ENCODE measurements at regions not wholly inside any gene's neighbourhood (a gene's known extent, or its start where the extent isn't known, plus 50 kb on each side); places are given as distances from the start of the nearest gene placed in this dataset.

DNA sequence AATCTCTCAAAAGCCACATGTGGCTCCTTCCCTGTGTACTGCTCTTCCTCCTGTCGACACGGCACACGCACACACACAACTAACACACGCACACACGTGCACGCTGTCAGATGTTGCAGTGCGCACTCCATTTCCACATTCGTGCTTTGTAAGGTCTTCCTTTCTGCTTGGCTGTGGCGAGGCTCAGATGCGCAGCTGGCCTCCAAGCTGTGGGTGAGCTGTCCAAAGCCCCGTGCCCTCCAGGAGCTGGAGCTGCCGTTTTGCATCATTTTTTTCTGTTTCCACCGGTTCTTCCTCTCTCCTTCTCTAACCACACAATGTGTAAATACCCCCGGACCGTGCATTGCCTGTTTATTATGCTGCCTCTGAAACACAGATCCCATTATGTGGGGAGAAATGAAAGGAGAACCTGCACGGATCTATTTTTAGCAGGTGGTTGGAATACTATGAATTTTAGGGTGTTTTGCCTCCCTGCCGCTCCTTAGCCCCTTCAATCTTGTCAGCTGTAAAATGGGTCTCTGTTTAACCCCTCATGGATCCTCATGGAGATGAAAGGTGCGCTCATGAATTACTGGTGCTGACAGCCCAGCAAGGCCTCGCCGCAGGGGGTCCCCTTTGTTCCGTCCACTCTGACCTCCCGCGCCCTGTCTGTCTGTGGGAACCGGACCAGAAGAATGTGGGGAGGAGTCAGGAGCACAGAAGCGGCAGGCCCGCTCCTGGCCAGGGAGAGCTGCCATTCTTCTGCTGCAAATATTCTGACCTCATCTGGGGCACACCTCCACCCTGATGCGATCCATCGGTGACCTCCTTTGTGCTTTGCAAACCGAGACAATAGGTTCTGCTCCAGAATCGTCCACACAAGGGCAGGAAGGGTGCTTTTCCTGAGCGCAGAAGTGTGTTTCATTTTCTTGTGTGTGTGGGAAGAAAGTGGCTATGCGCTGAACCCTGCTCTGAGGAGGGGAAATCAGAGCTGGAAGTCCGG lies 137.7 kb downstream of the SOX1 start:
- no peak overlapping the region for H3K4me3 ChIP-seq
- H3K27ac ChIP-seq (ENCODE audit: low read depth in 1 of 2, low read length in 1 of 2), result no peak overlapping the region
- no peak overlapping the region for H3K9ac ChIP-seq (ENCODE audit: insufficient read depth in 1 of 2, low read length in 2 of 2)
- DNase-seq (peak in 1 of 3 donors; percentile 11), ATAC-seq (ENCODE audit: insufficient read depth, low FRiP score) (no peak)
- no peak for TF ChIP-seq CTCF (IDR thresholded peaks at IDR 0.05; ENCODE audit: control extremely low read depth, extremely low read depth)
- H3K4me1 ChIP-seq (ENCODE audit: control insufficient read depth in 5 of 5, insufficient read depth in 5 of 5, low read length in 5 of 5), result peaks cover 0 to 3% (median 0%) of the 10 kb centered on the region in 5 donors
- no peaks in the 10 kb centered on the region for H3K36me3 ChIP-seq (ENCODE audit: control insufficient read depth in 4 of 4, insufficient read depth in 4 of 4, low read length in 4 of 4)
- peaks cover 0 to 4% (median 0%) of the 10 kb centered on the region in 4 donors for H3K9me3 ChIP-seq (ENCODE audit: control insufficient read depth in 4 of 4, insufficient read depth in 3 of 4, low read length in 3 of 4)
- peaks cover 5 to 64% (median 46%) of the 10 kb centered on the region in 3 donors for H3K27me3 ChIP-seq (ENCODE audit: control insufficient read depth in 3 of 3, insufficient read depth in 3 of 3, low read length in 2 of 3)
- 21 to 22% methylated on average over 33 of the region's 33 CpGs for WGBS, 2 donors

- Histone ChIP-seq H3K4me1 (ENCODE audit: control insufficient read depth in 5 of 5, insufficient read depth in 5 of 5, low read length in 5 of 5) (peaks cover 0 to 3% (median 0%) of the 10 kb centered on the region in 5 donors), H3K36me3 (ENCODE audit: control insufficient read depth in 4 of 4, insufficient read depth in 4 of 4, low read length in 4 of 4) (no peaks in the 10 kb centered on the region), H3K4me3 (no peak overlapping the region), H3K9me3 (ENCODE audit: control insufficient read depth in 4 of 4, insufficient read depth in 3 of 4, low read length in 3 of 4) (peaks cover 0 to 4% (median 0%) of the 10 kb centered on the region in 4 donors), H3K9ac (ENCODE audit: insufficient read depth in 1 of 2, low read length in 2 of 2) (no peak overlapping the region), H3K27me3 (ENCODE audit: control insufficient read depth in 3 of 3, insufficient read depth in 3 of 3, low read length in 2 of 3) (peaks cover 0 to 66% (median 46%) of the 10 kb centered on the region in 3 donors), H3K27ac (ENCODE audit: low read depth in 1 of 2, low read length in 1 of 2) (no peak overlapping the region)
- 34 to 41% methylated on average over 12 of the region's 12 CpGs for WGBS, 2 donors
- DNase-seq (no peak), ATAC-seq (ENCODE audit: insufficient read depth, low FRiP score) (no peak)
- no peak for TF ChIP-seq CTCF (IDR thresholded peaks at IDR 0.05; ENCODE audit: control extremely low read depth, extremely low read depth)
These were observed 139.0 kb downstream of the SOX1 start for GRCh38 chr13:112205990-112206389.

DNA sequence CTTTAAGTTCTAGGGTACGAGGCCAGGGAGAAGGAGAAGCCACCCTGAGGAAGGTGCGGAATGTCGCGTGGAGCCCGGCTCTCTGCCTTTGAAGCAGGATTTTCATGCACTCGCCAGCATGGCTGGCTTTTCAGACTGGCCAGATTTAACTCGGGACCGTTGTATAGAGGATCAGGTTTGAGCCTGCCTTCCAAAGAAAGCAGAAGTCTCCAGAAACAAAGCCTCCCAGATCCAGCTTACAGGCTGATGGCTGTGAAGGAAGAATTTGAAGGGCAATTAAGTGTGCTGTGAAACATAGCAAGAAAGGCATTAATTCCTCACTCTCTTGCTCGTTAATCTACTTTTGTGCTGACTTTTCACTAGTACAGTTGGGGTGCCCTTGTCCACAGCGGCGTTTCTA lies 140.2 kb downstream of the SOX1 start:
- no peak overlapping the region for H3K9ac ChIP-seq (ENCODE audit: insufficient read depth in 1 of 2, low read length in 2 of 2)
- no peak overlapping the region for H3K27ac ChIP-seq (ENCODE audit: low read depth in 1 of 2, low read length in 1 of 2)
- no peaks in the 10 kb centered on the region for H3K36me3 ChIP-seq (ENCODE audit: control insufficient read depth in 4 of 4, insufficient read depth in 4 of 4, low read length in 4 of 4)
- DNase-seq (no peak), ATAC-seq (ENCODE audit: insufficient read depth, low FRiP score) (no peak)
- H3K4me1 ChIP-seq (ENCODE audit: control insufficient read depth in 5 of 5, insufficient read depth in 5 of 5, low read length in 5 of 5), result peaks cover 0 to 3% (median 0%) of the 10 kb centered on the region in 5 donors
- TF ChIP-seq CTCF (IDR thresholded peaks at IDR 0.05; ENCODE audit: control extremely low read depth, extremely low read depth), result no peak
- no peak overlapping the region for H3K4me3 ChIP-seq
- H3K27me3 ChIP-seq (ENCODE audit: control insufficient read depth in 3 of 3, insufficient read depth in 3 of 3, low read length in 2 of 3), result peaks cover 0 to 69% (median 46%) of the 10 kb centered on the region in 3 donors
- 55 to 56% methylated on average over 11 of the region's 11 CpGs for WGBS, 2 donors
- peaks cover 0 to 4% (median 0%) of the 10 kb centered on the region in 4 donors for H3K9me3 ChIP-seq (ENCODE audit: control insufficient read depth in 4 of 4, insufficient read depth in 3 of 4, low read length in 3 of 4)

All from lung (tissue), 11 donors.